Neural progenitor cell (in vitro differentiated cells): ENCODE measurements at regions not wholly inside any gene's neighbourhood (a gene's known extent, or its start where the extent isn't known, plus 50 kb on each side); places are given as distances from the start of the nearest gene placed in this dataset.

Source experiments
- DNase-seq: peaks from one replicate; pipeline ENCODE4 v3.0.0-alpha.2; 2016; ENCODE audit warnings: low spot score
- H2AFZ ChIP-seq: fragments of 200-600 bp; sonication (generic); replicated peaks from 2 replicates; pipeline ENCODE4 v1.6.1; 2016; ENCODE audit warnings: antibody characterized with exemption
- H3F3A ChIP-seq: fragments of 200-600 bp; sonication (generic); 2 replicates; pipeline ENCODE4 v1.6.1; 2016; ENCODE audit warnings: antibody characterized with exemption, low read depth
- H3K27ac ChIP-seq: fragments of 200-600 bp; sonication (generic); 2 replicates; pipeline ENCODE4 v1.5.1; 2016; ENCODE audit warnings: mild to moderate bottlenecking
- H3K27me3 ChIP-seq: fragments of 200-600 bp; sonication (generic); 2 replicates; pipeline ENCODE4 v1.6.1; 2016; ENCODE audit warnings: mild to moderate bottlenecking, moderate library complexity
- H3K36me3 ChIP-seq: fragments of 200-600 bp; sonication (generic); 2 replicates; pipeline ENCODE4 v1.5.1; 2016
- H3K4me1 ChIP-seq: fragments of 200-600 bp; sonication (generic); 2 replicates; pipeline ENCODE4 v1.6.1; 2016; ENCODE audit warnings: mixed run types
- H3K4me2 ChIP-seq: fragments of 200-600 bp; sonication (generic); 2 replicates; pipeline ENCODE4 v1.6.1; 2016
- H3K4me3 ChIP-seq: fragments of 200-600 bp; sonication (generic); 2 replicates; pipeline ENCODE4 v1.5.1; 2016
- H3K79me2 ChIP-seq: fragments of 200-600 bp; sonication (generic); 2 replicates; pipeline ENCODE4 v1.6.1; 2016; ENCODE audit warnings: low read depth
- H3K9ac ChIP-seq: fragments of 200-600 bp; sonication (generic); 2 replicates; pipeline ENCODE4 v1.6.1; 2016
- H3K9me3 ChIP-seq: fragments of 200-600 bp; sonication (generic); 2 replicates; pipeline ENCODE4 v1.5.1; 2016; ENCODE audit warnings: low read depth
- H4K20me1 ChIP-seq: fragments of 200-600 bp; sonication (generic); 2 replicates; pipeline ENCODE4 v1.6.1; 2016; ENCODE audit warnings: low read depth
- H3K27ac Mint-ChIP-seq: 3 replicates; pipeline ENCODE4 v1.8.0; 2021; ENCODE audit warnings: mixed read lengths
- H3K27me3 Mint-ChIP-seq: 2 replicates; pipeline ENCODE4 v1.8.0; 2022; ENCODE audit warnings: low read depth, mild to moderate bottlenecking, inconsistent platforms, moderate library complexity, mixed read lengths; ENCODE audit not compliant: insufficient read depth
- H3K36me3 Mint-ChIP-seq: 3 replicates; pipeline ENCODE4 v1.8.0; 2021; ENCODE audit warnings: mixed read lengths
- H3K4me1 Mint-ChIP-seq: 3 replicates; pipeline ENCODE4 v1.8.0; 2021; ENCODE audit warnings: mixed read lengths
- H3K4me3 Mint-ChIP-seq: 3 replicates; pipeline ENCODE4 v1.8.0; 2021; ENCODE audit warnings: mild to moderate bottlenecking, moderate library complexity, mixed read lengths
- H3K9me3 Mint-ChIP-seq: 3 replicates; pipeline ENCODE4 v1.8.0; 2020; ENCODE audit warnings: mixed read lengths
- EZH2 ChIP-seq: fragments of 200-600 bp; sonication (generic); IDR thresholded peaks from 2 replicates; pipeline ENCODE4 v1.6.1; 2017; ENCODE audit warnings: antibody characterized with exemption, mild to moderate bottlenecking, moderate library complexity
- EZH2phosphoT487 ChIP-seq: fragments of 200-600 bp; sonication (generic); IDR thresholded peaks from 2 replicates; pipeline ENCODE4 v1.6.1; 2017; ENCODE audit warnings: antibody characterized with exemption
- TF ChIP-seq, protein P1 (sequence below): fragments of 200-600 bp; sonication (generic); IDR thresholded peaks from 2 replicates; pipeline ENCODE4 v1.5.1; 2017; ENCODE audit warnings: antibody characterized with exemption, mild to moderate bottlenecking

DNA sequence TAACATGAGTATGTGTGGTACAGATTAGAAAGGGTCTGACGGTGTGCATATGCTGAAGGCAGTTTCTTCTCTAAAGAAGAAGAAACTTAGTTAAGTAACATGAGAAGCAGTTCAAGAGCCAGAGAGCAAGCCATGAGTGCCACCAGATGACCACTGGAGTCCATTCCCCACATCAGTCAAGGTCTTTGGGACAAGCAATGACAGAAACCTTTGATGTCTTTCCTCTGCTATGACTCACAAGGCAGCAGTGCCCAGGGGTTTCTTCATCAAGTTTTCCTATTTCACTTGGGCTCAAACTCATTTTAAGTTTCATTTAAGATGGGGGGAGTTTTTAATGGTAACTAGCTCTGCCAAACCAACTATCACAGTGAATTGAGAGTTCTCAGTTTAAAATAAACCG, 303.8 kb upstream of the TBX18 start:
- Histone ChIP-seq H3K36me3 (no peaks in the 10 kb centered on the region), H3K9ac (no peak overlapping the region), H3K4me2 (no peak overlapping the region), H3K79me2 (no peaks in the 10 kb centered on the region), H3F3A (no peaks in the 10 kb centered on the region), H3K27ac (no peak overlapping the region), H3K27me3 (no peaks in the 10 kb centered on the region), H4K20me1 (no peaks in the 10 kb centered on the region), H3K4me1 (no peaks in the 10 kb centered on the region), H3K4me3 (no peak overlapping the region), H3K9me3 (no peaks in the 10 kb centered on the region), H2AFZ (no peak overlapping the region)
- Mint-ChIP-seq H3K36me3 (no peaks in the 10 kb centered on the region), H3K4me1 (peaks cover 3% of the 10 kb centered on the region), H3K4me3 (no peak overlapping the region), H3K27me3 (peaks cover 7% of the 10 kb centered on the region), H3K9me3 (no peaks in the 10 kb centered on the region), H3K27ac (no peak overlapping the region)
- no peak for TF ChIP-seq EZH2
- TF ChIP-seq EZH2phosphoT487, result no peak
- TF ChIP-seq, protein P1, sequence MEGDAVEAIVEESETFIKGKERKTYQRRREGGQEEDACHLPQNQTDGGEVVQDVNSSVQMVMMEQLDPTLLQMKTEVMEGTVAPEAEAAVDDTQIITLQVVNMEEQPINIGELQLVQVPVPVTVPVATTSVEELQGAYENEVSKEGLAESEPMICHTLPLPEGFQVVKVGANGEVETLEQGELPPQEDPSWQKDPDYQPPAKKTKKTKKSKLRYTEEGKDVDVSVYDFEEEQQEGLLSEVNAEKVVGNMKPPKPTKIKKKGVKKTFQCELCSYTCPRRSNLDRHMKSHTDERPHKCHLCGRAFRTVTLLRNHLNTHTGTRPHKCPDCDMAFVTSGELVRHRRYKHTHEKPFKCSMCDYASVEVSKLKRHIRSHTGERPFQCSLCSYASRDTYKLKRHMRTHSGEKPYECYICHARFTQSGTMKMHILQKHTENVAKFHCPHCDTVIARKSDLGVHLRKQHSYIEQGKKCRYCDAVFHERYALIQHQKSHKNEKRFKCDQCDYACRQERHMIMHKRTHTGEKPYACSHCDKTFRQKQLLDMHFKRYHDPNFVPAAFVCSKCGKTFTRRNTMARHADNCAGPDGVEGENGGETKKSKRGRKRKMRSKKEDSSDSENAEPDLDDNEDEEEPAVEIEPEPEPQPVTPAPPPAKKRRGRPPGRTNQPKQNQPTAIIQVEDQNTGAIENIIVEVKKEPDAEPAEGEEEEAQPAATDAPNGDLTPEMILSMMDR, result no peak
- no peak for DNase-seq

DNA sequence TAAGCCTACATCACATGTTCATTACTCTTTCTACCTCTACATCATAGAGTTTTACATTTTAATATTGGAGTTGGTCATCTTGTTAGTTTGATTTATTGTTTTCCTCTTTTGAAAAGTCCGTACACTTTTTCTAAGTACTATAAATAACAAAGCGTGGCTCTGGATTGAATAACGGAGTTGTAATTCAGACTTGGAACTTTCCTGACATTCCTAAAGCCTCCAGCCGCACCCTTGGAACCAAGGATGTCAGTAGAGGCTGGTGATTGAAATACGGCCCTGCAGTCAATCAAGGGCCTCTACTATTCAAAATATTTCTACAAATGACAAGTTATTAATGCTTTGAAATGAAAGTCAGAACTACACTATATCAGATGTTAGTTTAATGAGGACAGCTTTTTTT, 301.9 kb upstream of the TBX18 start:
- TF ChIP-seq, protein P1, result no peak
- TF ChIP-seq EZH2 (no peak), EZH2phosphoT487 (no peak)
- H3K4me2 ChIP-seq, result no peak overlapping the region
- no peak overlapping the region for H3K4me3 ChIP-seq
- H3K27me3 Mint-ChIP-seq, result peaks cover 4% of the 10 kb centered on the region
- H3K4me3 Mint-ChIP-seq, result no peak overlapping the region
- H3K36me3 Mint-ChIP-seq, result no peaks in the 10 kb centered on the region
- H3K9ac ChIP-seq, result no peak overlapping the region
- DNase-seq, result no peak
- no peaks in the 10 kb centered on the region for H3K4me1 ChIP-seq
- H3K9me3 ChIP-seq, result no peaks in the 10 kb centered on the region
- no peaks in the 10 kb centered on the region for H3K36me3 ChIP-seq
- no peaks in the 10 kb centered on the region for H3K79me2 ChIP-seq
- no peaks in the 10 kb centered on the region for H3K9me3 Mint-ChIP-seq
- H3K4me1 Mint-ChIP-seq, result peaks cover 3% of the 10 kb centered on the region
- H4K20me1 ChIP-seq, result no peaks in the 10 kb centered on the region
- no peak overlapping the region for H2AFZ ChIP-seq
- no peak overlapping the region for H3K27ac Mint-ChIP-seq
- no peaks in the 10 kb centered on the region for H3F3A ChIP-seq
- no peaks in the 10 kb centered on the region for H3K27me3 ChIP-seq
- no peak overlapping the region for H3K27ac ChIP-seq

DNA sequence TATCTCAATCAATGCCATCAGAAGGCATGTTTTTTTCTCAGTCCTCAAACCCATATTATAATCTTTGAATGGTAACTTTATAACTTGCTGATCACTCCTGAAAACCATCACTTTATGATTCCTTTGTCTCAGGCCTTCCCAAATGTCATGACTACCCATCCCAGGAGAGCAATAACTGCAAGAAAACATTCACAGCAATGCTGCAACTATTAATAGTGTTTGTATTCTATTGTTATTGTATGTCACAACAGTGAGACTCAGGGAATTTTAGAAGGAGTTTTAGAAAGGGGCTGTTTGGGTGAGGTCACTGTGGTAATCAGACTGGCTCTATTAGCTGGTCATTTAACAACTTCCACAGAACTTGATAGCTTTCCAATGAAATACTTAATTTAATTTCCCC, 301.4 kb upstream of the TBX18 start:
- no peak overlapping the region for H3K27ac Mint-ChIP-seq
- H3K9me3 Mint-ChIP-seq, result no peaks in the 10 kb centered on the region
- Histone ChIP-seq H3K27ac (no peak overlapping the region), H3K4me3 (no peak overlapping the region), H3K4me1 (no peaks in the 10 kb centered on the region), H2AFZ (no peak overlapping the region), H3K36me3 (no peaks in the 10 kb centered on the region), H3K9me3 (no peaks in the 10 kb centered on the region), H3K79me2 (no peaks in the 10 kb centered on the region), H3K27me3 (no peaks in the 10 kb centered on the region), H3K9ac (no peak overlapping the region), H3F3A (no peaks in the 10 kb centered on the region), H3K4me2 (no peak overlapping the region), H4K20me1 (no peaks in the 10 kb centered on the region)
- DNase-seq, result no peak
- TF ChIP-seq, protein P1, result no peak
- TF ChIP-seq EZH2 (no peak), EZH2phosphoT487 (no peak)
- H3K27me3 Mint-ChIP-seq, result peaks cover 2% of the 10 kb centered on the region
- peaks cover 3% of the 10 kb centered on the region for H3K4me1 Mint-ChIP-seq
- H3K4me3 Mint-ChIP-seq, result no peak overlapping the region
- H3K36me3 Mint-ChIP-seq, result no peaks in the 10 kb centered on the region

DNA sequence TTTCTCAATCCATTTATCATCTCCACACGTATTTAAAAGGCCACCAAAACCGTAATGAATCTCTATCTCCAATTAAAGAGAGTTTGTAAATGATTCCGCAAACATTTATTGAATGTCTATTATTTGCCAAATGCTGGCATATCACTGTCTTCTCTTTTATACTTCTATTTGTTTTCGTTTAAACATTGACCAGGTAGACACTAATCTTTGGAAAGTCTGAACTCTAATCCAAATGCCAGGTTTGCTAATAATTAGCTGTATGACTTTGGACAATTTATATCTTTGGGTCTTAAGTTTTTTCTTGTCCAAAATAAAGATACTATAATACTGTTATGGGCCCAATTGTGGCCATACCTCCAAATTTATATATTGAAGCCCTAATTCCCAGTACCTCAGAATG, 299.2 kb upstream of the TBX18 start:
- H2AFZ ChIP-seq, result no peak overlapping the region
- no peaks in the 10 kb centered on the region for H3K9me3 Mint-ChIP-seq
- no peak overlapping the region for H3K27ac Mint-ChIP-seq
- no peaks in the 10 kb centered on the region for H3K79me2 ChIP-seq
- H3K4me3 ChIP-seq, result no peak overlapping the region
- peaks cover 3% of the 10 kb centered on the region for H3K4me1 Mint-ChIP-seq
- H3K9me3 ChIP-seq, result no peaks in the 10 kb centered on the region
- H3K36me3 Mint-ChIP-seq, result no peaks in the 10 kb centered on the region
- no peak overlapping the region for H3K27ac ChIP-seq
- no peak overlapping the region for H3K4me2 ChIP-seq
- H4K20me1 ChIP-seq, result no peaks in the 10 kb centered on the region
- no peak overlapping the region for H3K4me3 Mint-ChIP-seq
- H3K36me3 ChIP-seq, result no peaks in the 10 kb centered on the region
- H3K9ac ChIP-seq, result no peak overlapping the region
- H3K27me3 ChIP-seq, result no peaks in the 10 kb centered on the region
- TF ChIP-seq, protein P1, result no peak
- TF ChIP-seq EZH2phosphoT487, result no peak
- no peak for TF ChIP-seq EZH2
- no peaks in the 10 kb centered on the region for H3K4me1 ChIP-seq
- no peak for DNase-seq
- H3K27me3 Mint-ChIP-seq, result peaks cover 2% of the 10 kb centered on the region
- no peaks in the 10 kb centered on the region for H3F3A ChIP-seq
